ENCODE measurements at regions not wholly inside any gene's neighbourhood (a gene's known extent, or its start where the extent isn't known, plus 50 kb on each side); places are given as distances from the start of the nearest gene placed in this dataset.

DNA sequence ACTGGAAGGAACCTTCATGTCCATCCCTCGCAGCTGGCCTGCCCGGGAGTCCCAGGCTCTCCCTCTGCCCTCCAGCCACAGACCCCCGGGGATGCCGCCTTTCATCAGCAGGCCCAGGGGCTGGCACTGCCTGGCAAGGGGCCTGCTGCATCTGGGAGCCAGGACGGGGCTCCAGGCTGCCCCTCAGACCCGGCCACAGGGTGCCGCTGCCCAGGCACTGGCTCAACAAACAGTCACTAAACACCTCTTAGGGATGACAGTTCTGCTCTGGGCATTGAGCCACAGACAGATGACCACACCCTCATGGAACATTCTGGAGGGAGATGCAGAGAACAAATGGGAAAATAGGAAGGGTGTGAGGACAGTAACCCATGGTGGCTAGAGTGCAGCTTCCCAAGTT lies 109.3 kb downstream of the HMX1 start:
- CTCF ChIA-PET = interaction anchor here (0.6 kb wide), 1 partner anchor 9 kb away, joined by 3 read pairs; no protein-coding TSS in a partner anchor
- POLR2A ChIA-PET (ENCODE audit: low non-redundant PET) = no interaction called here
- no peak overlapping the region for H3K27ac ChIP-seq
- TF ChIP-seq, protein P1, sequence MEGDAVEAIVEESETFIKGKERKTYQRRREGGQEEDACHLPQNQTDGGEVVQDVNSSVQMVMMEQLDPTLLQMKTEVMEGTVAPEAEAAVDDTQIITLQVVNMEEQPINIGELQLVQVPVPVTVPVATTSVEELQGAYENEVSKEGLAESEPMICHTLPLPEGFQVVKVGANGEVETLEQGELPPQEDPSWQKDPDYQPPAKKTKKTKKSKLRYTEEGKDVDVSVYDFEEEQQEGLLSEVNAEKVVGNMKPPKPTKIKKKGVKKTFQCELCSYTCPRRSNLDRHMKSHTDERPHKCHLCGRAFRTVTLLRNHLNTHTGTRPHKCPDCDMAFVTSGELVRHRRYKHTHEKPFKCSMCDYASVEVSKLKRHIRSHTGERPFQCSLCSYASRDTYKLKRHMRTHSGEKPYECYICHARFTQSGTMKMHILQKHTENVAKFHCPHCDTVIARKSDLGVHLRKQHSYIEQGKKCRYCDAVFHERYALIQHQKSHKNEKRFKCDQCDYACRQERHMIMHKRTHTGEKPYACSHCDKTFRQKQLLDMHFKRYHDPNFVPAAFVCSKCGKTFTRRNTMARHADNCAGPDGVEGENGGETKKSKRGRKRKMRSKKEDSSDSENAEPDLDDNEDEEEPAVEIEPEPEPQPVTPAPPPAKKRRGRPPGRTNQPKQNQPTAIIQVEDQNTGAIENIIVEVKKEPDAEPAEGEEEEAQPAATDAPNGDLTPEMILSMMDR (conservative IDR thresholded peaks at IDR 0.05; ENCODE audit: low read depth) = no peak
- no peak for DNase-seq (ENCODE audit: low spot score)

DNA sequence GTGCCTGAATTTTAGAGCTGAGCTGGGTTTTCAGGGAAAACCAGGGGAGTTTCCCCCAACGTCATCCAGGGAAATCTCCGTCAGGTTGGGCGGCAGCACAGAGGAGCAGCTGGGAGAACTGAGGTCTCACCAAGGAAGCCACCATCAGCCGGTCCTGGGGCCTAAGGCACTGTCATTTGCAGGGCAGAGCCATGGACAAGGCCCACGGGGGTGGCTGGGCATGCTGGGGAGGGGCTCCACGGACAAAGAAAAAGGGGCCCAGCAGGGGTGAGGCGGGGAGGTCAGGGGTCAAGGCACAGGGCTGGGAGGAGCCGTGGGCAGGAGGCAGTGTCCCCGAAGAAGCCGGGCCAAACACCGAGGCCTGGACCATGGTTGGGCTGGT lies 109.8 kb downstream of the HMX1 start:
- no peak overlapping the region for H3K27ac ChIP-seq
- ChIA-PET CTCF (no interaction called here), POLR2A (ENCODE audit: low non-redundant PET) (no interaction called here)
- no peak for DNase-seq (ENCODE audit: low spot score)
- TF ChIP-seq, protein P1 (conservative IDR thresholded peaks at IDR 0.05; ENCODE audit: low read depth) = no peak

DNA sequence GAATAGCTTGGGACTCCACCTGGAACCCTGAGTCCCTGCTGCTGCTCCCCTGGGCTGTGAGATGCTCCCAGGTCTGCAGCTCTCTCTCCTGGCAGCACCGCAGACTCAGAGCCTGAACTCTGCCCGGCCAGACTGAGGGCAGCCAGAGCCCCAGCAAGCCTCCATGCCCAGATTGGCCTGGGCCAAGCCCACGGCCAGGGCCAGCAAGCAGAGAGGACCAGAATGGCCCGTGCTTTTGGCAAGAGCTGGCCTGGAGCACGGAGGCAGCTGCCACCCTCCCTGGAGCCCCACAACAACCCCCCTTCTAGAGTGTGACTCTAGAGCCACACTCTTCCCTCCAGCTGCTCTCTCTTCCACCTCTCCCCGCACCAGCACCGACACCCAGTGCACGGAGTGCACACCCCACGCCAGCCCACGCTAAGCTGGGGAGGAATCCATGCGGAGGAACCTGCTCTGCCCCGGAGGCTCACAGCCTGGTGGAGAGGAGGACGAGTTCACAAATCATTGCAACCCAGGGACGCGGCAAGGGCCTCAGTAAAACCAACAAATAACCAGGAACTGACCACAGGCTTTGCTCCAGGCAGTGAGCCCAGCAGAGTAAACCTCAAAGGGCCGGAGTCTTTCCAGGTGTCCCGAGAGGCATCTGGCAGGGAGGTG lies 110.3 kb downstream of the HMX1 start:
- DNase-seq (ENCODE audit: low spot score) = no peak
- ChIA-PET POLR2A (ENCODE audit: low non-redundant PET) (no interaction called here), CTCF (no interaction called here)
- TF ChIP-seq, protein P1 (conservative IDR thresholded peaks at IDR 0.05; ENCODE audit: low read depth) = no peak
- H3K27ac ChIP-seq = no peak overlapping the region

DNA sequence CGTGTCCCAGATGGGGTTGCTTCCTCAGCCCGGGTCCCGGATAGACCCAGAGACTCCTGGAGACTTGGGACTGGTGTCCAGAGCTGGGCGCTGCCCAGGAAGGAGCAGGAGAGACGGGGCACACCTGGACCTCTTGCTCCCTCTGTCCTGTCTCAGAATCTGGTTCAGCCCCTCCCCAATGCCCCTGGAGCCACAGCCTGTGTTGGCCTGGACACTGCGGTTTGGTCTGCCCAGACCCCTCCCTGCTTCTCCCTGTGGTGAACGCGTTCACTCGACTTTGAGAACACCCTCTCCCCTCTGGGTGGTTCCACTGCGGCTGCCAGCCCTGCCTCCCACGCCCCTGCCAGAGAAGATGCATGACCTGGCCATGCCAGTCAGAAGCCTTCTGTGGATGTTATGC lies 111.1 kb downstream of the HMX1 start:
- POLR2A ChIA-PET (ENCODE audit: low non-redundant PET) = no interaction called here
- no peak for DNase-seq (ENCODE audit: low spot score)
- TF ChIP-seq, protein P1 (conservative IDR thresholded peaks at IDR 0.05; ENCODE audit: low read depth) = no peak
- H3K27ac ChIP-seq = no peak overlapping the region
- CTCF ChIA-PET = no interaction called here

DNA sequence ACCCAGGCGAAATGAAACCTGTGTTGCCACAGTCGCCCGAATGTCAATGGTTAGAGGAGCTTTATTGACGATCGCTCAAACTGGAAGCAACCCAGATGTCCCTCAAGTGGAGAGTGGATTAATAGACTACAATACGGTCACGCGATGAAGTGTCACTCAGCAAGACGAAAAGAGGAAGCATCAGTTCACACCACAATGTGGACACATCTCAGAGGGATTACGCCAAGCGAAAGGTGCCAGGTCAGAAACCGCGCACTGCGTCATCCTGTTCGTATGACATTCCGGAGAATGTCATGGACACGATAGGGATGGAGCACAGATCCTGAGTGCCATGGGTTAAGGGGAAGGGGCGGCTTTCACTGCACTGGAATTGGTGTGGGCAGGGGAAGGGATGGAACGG lies 111.7 kb downstream of the HMX1 start:
- no peak for DNase-seq (ENCODE audit: low spot score)
- no peak overlapping the region for H3K27ac ChIP-seq
- ChIA-PET POLR2A (ENCODE audit: low non-redundant PET) (no interaction called here), CTCF (no interaction called here)
- TF ChIP-seq, protein P1 (conservative IDR thresholded peaks at IDR 0.05; ENCODE audit: low read depth) = no peak

DNA sequence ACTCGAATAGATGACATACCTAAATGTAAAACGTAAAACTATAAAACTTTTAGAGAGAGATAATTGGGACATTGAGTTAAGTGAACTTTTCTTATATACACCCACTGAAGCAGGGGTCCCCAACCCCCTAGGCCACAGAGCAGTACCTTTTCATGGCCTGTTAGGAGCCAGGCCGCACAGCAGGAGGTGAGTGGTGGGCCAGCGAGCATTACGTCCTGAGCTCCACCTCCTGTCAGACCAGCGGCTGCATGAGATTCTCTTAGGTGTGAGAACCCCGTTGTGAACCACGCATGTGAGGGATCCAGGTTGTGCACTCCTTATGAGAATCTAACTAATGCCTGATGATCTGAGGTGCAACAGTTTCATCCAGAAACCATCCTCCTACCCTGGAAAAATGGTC lies 114.8 kb downstream of the HMX1 start:
- CTCF ChIA-PET = no interaction called here
- DNase-seq (ENCODE audit: low spot score) = no peak
- POLR2A ChIA-PET (ENCODE audit: low non-redundant PET) = no interaction called here
- TF ChIP-seq, protein P1 (conservative IDR thresholded peaks at IDR 0.05; ENCODE audit: low read depth) = no peak
- no peak overlapping the region for H3K27ac ChIP-seq

Measured in RWPE1 (cell line).